ENCODE measurements at regions not wholly inside any gene's neighbourhood (a gene's known extent, or its start where the extent isn't known, plus 50 kb on each side); places are given as distances from the start of the nearest gene placed in this dataset.

GRCh38 chr4:138437263-138437851 lies 195.2 kb upstream of the SLC7A11 start:
- TF ChIP-seq EP300 (IDR thresholded peaks at IDR 0.05) (no peak), POLR2A (IDR thresholded peaks at IDR 0.05; ENCODE audit: low read depth) (no peak)

Data from esophagus muscularis mucosa (tissue), 2 donors.